IMR-90 (cell line): ENCODE measurements at regions not wholly inside any gene's neighbourhood (a gene's known extent, or its start where the extent isn't known, plus 50 kb on each side); places are given as distances from the start of the nearest gene placed in this dataset.

Source experiments
- ATAC-seq: fragments of 200-7000 bp; cut with Tn5 transposase; 2 replicates; pipeline ENCODE4 v1.9.1; 2020; ENCODE audit warnings: low read depth, mild to moderate bottlenecking, moderate library complexity
- BruUV-seq: library from RNA; stranded (reverse); fragments of 400-500 nt; replicated peaks from 2 replicates; lab custom pipeline; 2021; lab: Mats Ljungman, UMichigan
- CTCF ChIA-PET: fragments of 300-600 bp; formaldehyde crosslinking; extraction: SDS; loops from one replicate; lab custom pipeline; 2021; ENCODE audit warnings: antibody characterized with exemption; lab: Yijun Ruan, JAX
- POLR2A ChIA-PET: fragments of 300-600 bp; sonication (Branson Sonifier 250); formaldehyde crosslinking; loops from one replicate; lab custom pipeline; 2022; ENCODE audit warnings: antibody characterized with exemption; ENCODE audit not compliant: unreplicated experiment; lab: Charles Lee
- DNase-seq: peaks from one replicate; pipeline ENCODE4 v3.0.0; 2013
- H2AFZ ChIP-seq: replicated peaks from 2 replicates; pipeline ENCODE3; 2013; ENCODE audit warnings: low read length, mild to moderate bottlenecking; ENCODE audit not compliant: poor library complexity
- H2AK5ac ChIP-seq: 2 replicates; pipeline ENCODE4 v1.6.1; 2013; ENCODE audit warnings: low read depth, low read length, inconsistent platforms
- H2AK9ac ChIP-seq: replicated peaks from 2 replicates; pipeline ENCODE3; 2013; ENCODE audit warnings: mild to moderate bottlenecking, low read depth, low read length, moderate library complexity; ENCODE audit not compliant: poor library complexity
- H2BK120ac ChIP-seq: 2 replicates; pipeline ENCODE4 v1.6.1; 2013; ENCODE audit warnings: low read depth, low read length, inconsistent platforms
- H2BK15ac ChIP-seq: 3 replicates; pipeline ENCODE4 v1.6.1; 2013; ENCODE audit warnings: low read depth, low read length, inconsistent platforms
- H2BK20ac ChIP-seq: 2 replicates; pipeline ENCODE4 v1.6.1; 2013; ENCODE audit warnings: low read depth, mild to moderate bottlenecking, inconsistent platforms, low read length, moderate library complexity
- H2BK5ac ChIP-seq: 2 replicates; pipeline ENCODE4 v1.6.1; 2013; ENCODE audit warnings: mild to moderate bottlenecking, low read depth, low read length, inconsistent platforms; ENCODE audit not compliant: poor library complexity, severe bottlenecking
- H3K14ac ChIP-seq: replicated peaks from 2 replicates; pipeline ENCODE4 v1.6.1; 2013; ENCODE audit warnings: low read depth, low read length, inconsistent platforms
- H3K18ac ChIP-seq: 2 replicates; pipeline ENCODE4 v1.6.1; 2013; ENCODE audit warnings: low read depth, low read length, control low read depth
- H3K23ac ChIP-seq: 2 replicates; pipeline ENCODE4 v1.6.1; 2013; ENCODE audit warnings: low read depth, low read length, inconsistent platforms
- H3K27ac ChIP-seq: 2 replicates; pipeline ENCODE4 v1.5.1; 2013; ENCODE audit warnings: mild to moderate bottlenecking, control low read depth, low read length; ENCODE audit not compliant: insufficient read depth
- H3K27me3 ChIP-seq: 2 replicates; pipeline ENCODE4 v1.6.1; 2013; ENCODE audit warnings: low read length; ENCODE audit not compliant: control insufficient read depth, insufficient read depth
- H3K36me3 ChIP-seq: 2 replicates; pipeline ENCODE4 v1.6.1; 2013; ENCODE audit warnings: low read length, mixed read lengths; ENCODE audit not compliant: control insufficient read depth, insufficient read depth
- H3K4ac ChIP-seq: 2 replicates; pipeline ENCODE4 v1.6.1; 2013; ENCODE audit warnings: low read depth, low read length, inconsistent platforms
- H3K4me1 ChIP-seq: 2 replicates; pipeline ENCODE4 v1.6.1; 2013; ENCODE audit warnings: low read length, mixed read lengths; ENCODE audit not compliant: control insufficient read depth, insufficient read depth
- H3K4me2 ChIP-seq: 2 replicates; pipeline ENCODE4 v1.6.1; 2013; ENCODE audit warnings: low read depth, mild to moderate bottlenecking, control low read depth, low read length, moderate library complexity
- H3K4me3 ChIP-seq: 2 replicates; pipeline ENCODE4 v1.5.1; 2013; ENCODE audit warnings: low read depth, mild to moderate bottlenecking, control low read depth, low read length, moderate library complexity; ENCODE audit not compliant: insufficient read depth
- H3K56ac ChIP-seq: 2 replicates; pipeline ENCODE4 v1.6.1; 2013; ENCODE audit warnings: low read length, inconsistent platforms; ENCODE audit not compliant: insufficient read depth; ENCODE audit errors: extremely low read depth
- H3K79me1 ChIP-seq, 2 experiments: 2 replicates each; pipeline ENCODE4 v1.6.1; 2013; ENCODE audit warnings: low read length in 2 of 2, inconsistent platforms in 1 of 2, low read depth in 1 of 2
- H3K9ac ChIP-seq: 2 replicates; pipeline ENCODE4 v1.6.1; 2013; ENCODE audit warnings: low read depth, low read length, control low read depth
- H3K9me1 ChIP-seq: 2 replicates; pipeline ENCODE4 v1.6.1; 2013; ENCODE audit warnings: low read length, inconsistent platforms; ENCODE audit not compliant: insufficient read depth
- H3K9me3 ChIP-seq: 2 replicates; pipeline ENCODE4 v1.6.1; 2013; ENCODE audit warnings: low read length; ENCODE audit not compliant: control insufficient read depth, insufficient read depth
- H4K20me1 ChIP-seq: 2 replicates; pipeline ENCODE4 v1.6.1; 2013; ENCODE audit warnings: low read length, inconsistent platforms; ENCODE audit not compliant: insufficient read depth
- H4K5ac ChIP-seq: 2 replicates; pipeline ENCODE4 v1.6.1; 2013; ENCODE audit warnings: mild to moderate bottlenecking, low read depth, low read length, control low read depth
- H4K8ac ChIP-seq, 2 experiments: 2 replicates each; pipeline ENCODE4 v1.6.1; 2013; ENCODE audit warnings: low read depth in 2 of 2, low read length in 2 of 2, control low read depth in 1 of 2, inconsistent platforms in 1 of 2
- H4K91ac ChIP-seq: 2 replicates; pipeline ENCODE4 v1.6.1; 2013; ENCODE audit warnings: low read depth, low read length, inconsistent platforms; ENCODE audit not compliant: insufficient read depth
- MAFK ChIP-seq: IDR thresholded peaks from 2 replicates; pipeline ENCODE4 v1.6.1; 2012; ENCODE audit warnings: low read depth, low read length, improper control_type of control experiment
- RCOR1 ChIP-seq: IDR thresholded peaks from 2 replicates; pipeline ENCODE4 v1.6.1; 2012; ENCODE audit warnings: mild to moderate bottlenecking, low read length, improper control_type of control experiment; ENCODE audit not compliant: insufficient replicate concordance
- SMC3 ChIP-seq: fragments of 150-350 bp; IDR thresholded peaks from 2 replicates; pipeline ENCODE4 v1.6.1; 2016; ENCODE audit warnings: low read depth, mild to moderate bottlenecking, antibody characterized with exemption, low read length, moderate library complexity
- dilution Hi-C: fragments of 300-500 bp; cut with HindIII; formaldehyde crosslinking; loops from one replicate; pipeline ENCODE4 v1.14.3; 2018; ENCODE audit warnings: low sequenced_read_pairs; ENCODE audit not compliant: unreplicated experiment
- in situ Hi-C: fragments of 300-500 bp; cut with MboI; formaldehyde crosslinking; loops from 3 replicates; pipeline ENCODE4 v1.14.3; 2019; ENCODE audit warnings: low sequenced_read_pairs, inconsistent platforms, mixed read lengths
- intact Hi-C: fragments of 100-400 bp; cut with micrococcal nuclease; formaldehyde crosslinking; loops from 2 replicates; pipeline ENCODE4 v1.10.0; 2022

DNA sequence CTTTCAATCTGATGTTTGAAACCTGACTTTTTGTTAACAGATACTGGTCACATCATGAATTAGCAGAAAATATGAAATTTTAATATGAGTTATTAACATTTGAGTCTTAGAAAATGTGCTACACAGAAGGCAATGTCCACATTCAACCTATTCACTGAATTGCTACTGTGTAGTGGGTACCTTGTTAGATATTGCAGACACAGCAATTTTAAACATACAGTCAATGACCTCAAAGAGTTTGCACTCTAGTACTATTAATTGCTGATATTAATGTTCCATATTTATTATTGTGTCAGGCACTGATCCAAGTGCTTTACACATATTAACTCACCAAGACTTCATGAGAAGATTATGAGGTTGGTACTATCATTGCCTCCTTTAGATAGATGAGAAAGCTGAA, 385.4 kb upstream of the PKDCC start:
- Histone ChIP-seq H3K14ac (no peak overlapping the region), H4K91ac (no peak overlapping the region), H2AK5ac (no peak overlapping the region), H3K27me3 (no peaks in the 10 kb centered on the region), H4K20me1 (no peaks in the 10 kb centered on the region), H4K8ac (no peak overlapping the region), H3K4me3 (no peak overlapping the region), H3K27ac (no peak overlapping the region), H2BK15ac (no peak overlapping the region), H2BK20ac (no peak overlapping the region), H3K36me3 (no peaks in the 10 kb centered on the region), H3K9me3 (no peaks in the 10 kb centered on the region), H3K9me1 (no peaks in the 10 kb centered on the region), H3K9ac (no peak overlapping the region), H3K18ac (no peak overlapping the region), H3K4ac (no peak overlapping the region), H3K23ac (no peak overlapping the region), H2AFZ (no peak overlapping the region), H3K4me2 (no peak overlapping the region), H2AK9ac (no peak overlapping the region), H2BK5ac (no peak overlapping the region), H3K4me1 (no peaks in the 10 kb centered on the region), H2BK120ac (no peak overlapping the region), H3K79me1 (no peaks in the 10 kb centered on the region), H4K5ac (no peak overlapping the region), H3K56ac (no peak overlapping the region)
- DNase-seq, result no peak
- in situ Hi-C loops (no loop called here), dilution Hi-C loops (no loop called here), intact Hi-C loops (no loop called here)
- ChIA-PET CTCF (no interaction called here), POLR2A (no interaction called here)
- TF ChIP-seq RCOR1, result no peak
- TF ChIP-seq SMC3, result no peak
- TF ChIP-seq MAFK, result peak; percentile 87
- ATAC-seq, result no peak
- no TSS peak for BruUV-seq
